Mucosa of rectum (tissue), 2 donors: ENCODE measurements at regions not wholly inside any gene's neighbourhood (a gene's known extent, or its start where the extent isn't known, plus 50 kb on each side); places are given as distances from the start of the nearest gene placed in this dataset.

ENCODE experiments used
- H3K27ac ChIP-seq, 2 donors: one replicate each; pipeline ENCODE4 v1.7.0; 2013; ENCODE audit warnings: inconsistent platforms in 2 of 2, low read depth in 2 of 2, low read length in 2 of 2
- H3K27me3 ChIP-seq, 2 donors: one replicate each; pipeline ENCODE4 v1.7.0; 2013; ENCODE audit warnings: low read length in 2 of 2; ENCODE audit not compliant: control insufficient read depth in 2 of 2, insufficient read depth in 2 of 2
- H3K36me3 ChIP-seq, 2 donors: one replicate each; pipeline ENCODE4 v1.7.0; 2013; ENCODE audit warnings: low read length in 2 of 2; ENCODE audit not compliant: control insufficient read depth in 2 of 2, insufficient read depth in 2 of 2
- H3K4me1 ChIP-seq, 2 donors: one replicate each; pipeline ENCODE4 v1.7.0; 2013; ENCODE audit warnings: low read length in 2 of 2, mild to moderate bottlenecking in 1 of 2; ENCODE audit not compliant: control insufficient read depth in 2 of 2, insufficient read depth in 2 of 2
- H3K4me3 ChIP-seq, 2 donors: one replicate each; pipeline ENCODE4 v1.7.0; 2013; ENCODE audit warnings: low read length in 2 of 2
- H3K9ac ChIP-seq, 2 donors: one replicate each; pipeline ENCODE4 v1.7.0; 2013; ENCODE audit warnings: low read length in 2 of 2, low read depth in 1 of 2, mild to moderate bottlenecking in 1 of 2
- H3K9me3 ChIP-seq, 2 donors: one replicate each; pipeline ENCODE4 v1.7.0; 2013; ENCODE audit warnings: low read length in 2 of 2; ENCODE audit not compliant: control insufficient read depth in 2 of 2
- donor health status: healthy.
- donor health status: Normal muscosa, but diverticular disease.

- no peaks in the 10 kb centered on the region for H3K9me3 ChIP-seq
- no peak overlapping the region for H3K27ac ChIP-seq
- H3K36me3 ChIP-seq: no peaks in the 10 kb centered on the region
- H3K4me1 ChIP-seq: no peaks in the 10 kb centered on the region
- no peak overlapping the region for H3K4me3 ChIP-seq
- H3K27me3 ChIP-seq: peaks cover 0 to 2% of the 10 kb centered on the region in 2 donors
- no peak overlapping the region for H3K9ac ChIP-seq
Measured at GRCh38 chr6:40640599-40641227, 53.5 kb upstream of the LRFN2 start.
